ENCODE measurements at regions not wholly inside any gene's neighbourhood (a gene's known extent, or its start where the extent isn't known, plus 50 kb on each side); places are given as distances from the start of the nearest gene placed in this dataset.

DNA sequence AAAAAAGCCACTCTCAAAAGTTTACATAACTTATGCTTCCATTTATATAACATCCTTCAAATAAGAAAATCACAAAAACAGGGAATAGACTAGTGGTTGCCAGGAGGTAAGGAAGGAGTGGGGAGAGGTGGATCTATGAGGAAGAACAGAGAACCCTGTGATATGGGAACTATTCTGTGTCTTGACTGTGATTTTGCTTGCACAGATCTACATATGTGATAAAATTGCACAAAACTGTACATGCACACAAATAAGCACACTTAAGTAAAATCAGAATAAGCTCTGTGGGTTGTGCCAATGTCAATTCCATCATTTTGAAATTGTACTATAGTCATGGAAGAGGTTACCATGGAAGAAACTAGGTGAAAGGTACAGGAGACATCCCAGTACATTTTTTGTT, 121.6 kb upstream of the SGCG start:
- dilution Hi-C loops (cut with HindIII; ENCODE audit: low sequenced_read_pairs, unreplicated experiment), result no loop called here
- no peak overlapping the region for H3K9ac ChIP-seq (ENCODE audit: low read depth, low read length)
- no peaks in the 10 kb centered on the region for H3K36me3 ChIP-seq (ENCODE audit: control insufficient read depth, insufficient read depth, low read length)
- H3K56ac ChIP-seq (ENCODE audit: extremely low read depth, insufficient read depth, low read length), result no peak overlapping the region
- H2BK120ac ChIP-seq (ENCODE audit: low read depth, low read length), result no peak overlapping the region
- H2BK15ac ChIP-seq (ENCODE audit: low read depth, low read length), result no peak overlapping the region
- no peak overlapping the region for H3K27ac ChIP-seq (ENCODE audit: insufficient read depth, low read length)
- POLR2A ChIA-PET (ENCODE audit: unreplicated experiment), result no interaction called here
- H4K20me1 ChIP-seq (ENCODE audit: insufficient read depth, low read length), result no peaks in the 10 kb centered on the region
- in situ Hi-C loops (cut with MboI; ENCODE audit: low sequenced_read_pairs), result no loop called here
- no peak overlapping the region for H2AK9ac ChIP-seq (replicated peaks; ENCODE audit: low read depth, low read length, poor library complexity)
- H3K18ac ChIP-seq (ENCODE audit: low read depth, low read length), result no peak overlapping the region
- no peak overlapping the region for H2BK20ac ChIP-seq (ENCODE audit: low read depth, low read length)
- no peak overlapping the region for H3K4ac ChIP-seq (ENCODE audit: low read depth, low read length)
- ATAC-seq (ENCODE audit: low read depth) (no peak), DNase-seq (no peak)
- no peaks in the 10 kb centered on the region for H3K4me1 ChIP-seq (ENCODE audit: control insufficient read depth, insufficient read depth, low read length)
- H2AFZ ChIP-seq (replicated peaks; ENCODE audit: low read length, poor library complexity), result no peak overlapping the region
- no TSS peak for BruUV-seq (replicated peaks)
- TF ChIP-seq RAD21 (IDR thresholded peaks at IDR 0.05; ENCODE audit: low read length) (no peak), SMC3 (IDR thresholded peaks at IDR 0.05; ENCODE audit: low read depth, low read length) (no peak), USF2 (IDR thresholded peaks at IDR 0.05; ENCODE audit: low read depth, low read length) (no peak), BHLHE40 (IDR thresholded peaks at IDR 0.05; ENCODE audit: low read depth, low read length) (no peak), MAFK (IDR thresholded peaks at IDR 0.05; ENCODE audit: low read depth, low read length) (no peak), RFX5 (IDR thresholded peaks at IDR 0.05; ENCODE audit: low read depth, low read length) (no peak), CHD1 (IDR thresholded peaks at IDR 0.05; ENCODE audit: low read depth, low read length) (no peak), POLR2A (IDR thresholded peaks at IDR 0.05; ENCODE audit: low read depth, low read length) (no peak), MAZ (IDR thresholded peaks at IDR 0.05; ENCODE audit: borderline replicate concordance, low read depth, low read length) (no peak), FOS (IDR thresholded peaks at IDR 0.05; ENCODE audit: low read depth, low read length) (no peak), MXI1 (IDR thresholded peaks at IDR 0.05; ENCODE audit: borderline replicate concordance, low read depth, low read length) (no peak), CTCF (conservative IDR thresholded peaks at IDR 0.05; ENCODE audit: low read depth, low read length) (no peak), CEBPB (IDR thresholded peaks at IDR 0.05; ENCODE audit: low read depth, low read length) (no peak), RCOR1 (IDR thresholded peaks at IDR 0.05; ENCODE audit: insufficient replicate concordance, low read length) (no peak), NFE2L2 (IDR thresholded peaks at IDR 0.05; ENCODE audit: low read depth, low read length) (no peak)
- no peaks in the 10 kb centered on the region for H3K9me3 ChIP-seq (ENCODE audit: control insufficient read depth, insufficient read depth, low read length)
- H2BK5ac ChIP-seq (ENCODE audit: low read depth, low read length, poor library complexity, severe bottlenecking), result no peak overlapping the region
- no peak overlapping the region for H2AK5ac ChIP-seq (ENCODE audit: low read depth, low read length)
- no peak overlapping the region for H3K23ac ChIP-seq (ENCODE audit: low read depth, low read length)
- no peaks in the 10 kb centered on the region for H3K79me1 ChIP-seq (ENCODE audit: low read depth in 1 of 2, low read length in 2 of 2)
- H4K5ac ChIP-seq (ENCODE audit: low read depth, low read length), result no peak overlapping the region
- H3K4me3 ChIP-seq (ENCODE audit: insufficient read depth, low read depth, low read length), result no peak overlapping the region
- intact Hi-C loops (cut with micrococcal nuclease), result no loop called here
- H3K4me2 ChIP-seq (ENCODE audit: low read depth, low read length), result no peak overlapping the region
- H4K91ac ChIP-seq (ENCODE audit: insufficient read depth, low read depth, low read length), result no peak overlapping the region
- no peaks in the 10 kb centered on the region for H3K27me3 ChIP-seq (ENCODE audit: control insufficient read depth, insufficient read depth, low read length)
- H3K14ac ChIP-seq (replicated peaks; ENCODE audit: low read depth, low read length), result no peak overlapping the region
- CTCF ChIA-PET, result no interaction called here
- no peaks in the 10 kb centered on the region for H3K9me1 ChIP-seq (ENCODE audit: insufficient read depth, low read length)
- H4K8ac ChIP-seq (ENCODE audit: low read depth in 2 of 2, low read length in 2 of 2), result no peak overlapping the region
